ENCODE measurements at regions not wholly inside any gene's neighbourhood (a gene's known extent, or its start where the extent isn't known, plus 50 kb on each side); places are given as distances from the start of the nearest gene placed in this dataset.

- Histone ChIP-seq H3K9ac (ENCODE audit: low read depth, low read length) (no peak overlapping the region), H3K9me3 (ENCODE audit: insufficient read depth, low read depth, low read length) (no peaks in the 10 kb centered on the region), H3K27ac (ENCODE audit: low read depth, low read length) (no peak overlapping the region), H3K4me3 (ENCODE audit: low read length) (no peak overlapping the region), H3K36me3 (ENCODE audit: insufficient read depth, low read length) (no peaks in the 10 kb centered on the region), H3K4me1 (ENCODE audit: insufficient read depth, low read length) (no peaks in the 10 kb centered on the region), H3K27me3 (ENCODE audit: insufficient read depth, low read length) (no peaks in the 10 kb centered on the region)
- WGBS, result 100% methylated on average over 1 of the region's 1 CpG
These were observed 1865.5 kb upstream of the TENM3 start for GRCh38 chr4:180377741-180378140.

DNA sequence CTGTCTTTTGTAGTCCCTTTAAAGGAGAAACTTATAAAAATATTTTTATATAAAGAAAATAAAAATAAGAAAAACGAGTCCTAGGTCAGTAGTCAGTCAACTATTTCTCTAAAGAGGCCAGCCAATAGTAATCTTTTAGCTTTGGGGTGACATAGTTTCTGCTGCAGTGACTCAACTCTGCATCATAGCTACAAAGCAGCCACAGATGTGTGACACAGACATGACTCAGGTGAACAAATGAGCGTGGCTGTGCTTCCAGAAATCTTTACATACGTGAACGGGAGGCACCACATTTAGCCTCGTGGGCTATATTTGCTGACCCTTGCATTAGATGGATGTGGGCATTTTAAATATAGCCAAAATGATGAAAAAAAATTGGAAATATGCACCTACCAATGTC lies 1862.5 kb upstream of the TENM3 start:
- WGBS, result 92% methylated on average over 5 of the region's 5 CpGs
- Histone ChIP-seq H3K9me3 (ENCODE audit: insufficient read depth, low read depth, low read length) (no peaks in the 10 kb centered on the region), H3K36me3 (ENCODE audit: insufficient read depth, low read length) (no peaks in the 10 kb centered on the region), H3K9ac (ENCODE audit: low read depth, low read length) (no peak overlapping the region), H3K27ac (ENCODE audit: low read depth, low read length) (no peak overlapping the region), H3K4me1 (ENCODE audit: insufficient read depth, low read length) (no peaks in the 10 kb centered on the region), H3K4me3 (ENCODE audit: low read length) (no peak overlapping the region), H3K27me3 (ENCODE audit: insufficient read depth, low read length) (no peaks in the 10 kb centered on the region)

- H3K9me3 ChIP-seq (ENCODE audit: insufficient read depth, low read depth, low read length), result no peaks in the 10 kb centered on the region
- no peak overlapping the region for H3K27ac ChIP-seq (ENCODE audit: low read depth, low read length)
- no peak overlapping the region for H3K4me3 ChIP-seq (ENCODE audit: low read length)
- no peak overlapping the region for H3K9ac ChIP-seq (ENCODE audit: low read depth, low read length)
- no peaks in the 10 kb centered on the region for H3K36me3 ChIP-seq (ENCODE audit: insufficient read depth, low read length)
- no peaks in the 10 kb centered on the region for H3K4me1 ChIP-seq (ENCODE audit: insufficient read depth, low read length)
- H3K27me3 ChIP-seq (ENCODE audit: insufficient read depth, low read length), result no peaks in the 10 kb centered on the region
- 88% methylated on average over 2 of the region's 2 CpGs for WGBS
These were observed 1851.6 kb upstream of the TENM3 start for GRCh38 chr4:180391613-180392012.

DNA sequence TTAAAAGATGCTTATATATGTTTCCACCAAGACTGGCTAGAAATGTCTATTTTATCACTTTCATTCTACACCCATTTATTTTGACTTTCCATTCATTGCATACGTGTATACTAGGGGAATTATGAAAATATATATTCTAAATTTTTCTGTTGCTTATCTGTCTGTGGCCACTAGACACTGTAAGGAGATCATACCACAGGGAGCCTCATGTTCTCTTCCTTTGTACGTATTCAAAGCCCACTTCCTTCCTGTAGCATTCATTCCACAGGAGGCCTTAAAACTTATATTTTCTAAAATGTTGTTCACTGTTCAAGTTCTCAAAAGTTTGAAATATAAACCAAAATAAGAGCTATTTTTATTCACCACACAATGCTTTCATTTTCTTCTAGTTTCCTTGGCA lies 1848.9 kb upstream of the TENM3 start:
- Histone ChIP-seq H3K9ac (ENCODE audit: low read depth, low read length) (no peak overlapping the region), H3K36me3 (ENCODE audit: insufficient read depth, low read length) (no peaks in the 10 kb centered on the region), H3K4me1 (ENCODE audit: insufficient read depth, low read length) (no peaks in the 10 kb centered on the region), H3K4me3 (ENCODE audit: low read length) (no peak overlapping the region), H3K27me3 (ENCODE audit: insufficient read depth, low read length) (no peaks in the 10 kb centered on the region), H3K27ac (ENCODE audit: low read depth, low read length) (no peak overlapping the region), H3K9me3 (ENCODE audit: insufficient read depth, low read depth, low read length) (no peaks in the 10 kb centered on the region)
- WGBS, result 96% methylated on average over 1 of the region's 2 CpGs

GRCh38 chr4:180394730-180395129 lies 1848.5 kb upstream of the TENM3 start:
- 98% methylated on average over 3 of the region's 3 CpGs for WGBS
- H3K9ac ChIP-seq (ENCODE audit: low read depth, low read length), result no peak overlapping the region
- H3K36me3 ChIP-seq (ENCODE audit: insufficient read depth, low read length), result no peaks in the 10 kb centered on the region
- no peak overlapping the region for H3K27ac ChIP-seq (ENCODE audit: low read depth, low read length)
- H3K4me1 ChIP-seq (ENCODE audit: insufficient read depth, low read length), result no peaks in the 10 kb centered on the region
- H3K4me3 ChIP-seq (ENCODE audit: low read length), result no peak overlapping the region
- no peaks in the 10 kb centered on the region for H3K27me3 ChIP-seq (ENCODE audit: insufficient read depth, low read length)
- H3K9me3 ChIP-seq (ENCODE audit: insufficient read depth, low read depth, low read length), result no peaks in the 10 kb centered on the region

- Histone ChIP-seq H3K4me1 (ENCODE audit: insufficient read depth, low read length) (no peaks in the 10 kb centered on the region), H3K9ac (ENCODE audit: low read depth, low read length) (no peak overlapping the region), H3K36me3 (ENCODE audit: insufficient read depth, low read length) (no peaks in the 10 kb centered on the region), H3K27me3 (ENCODE audit: insufficient read depth, low read length) (no peaks in the 10 kb centered on the region), H3K27ac (ENCODE audit: low read depth, low read length) (no peak overlapping the region), H3K4me3 (ENCODE audit: low read length) (no peak overlapping the region), H3K9me3 (ENCODE audit: insufficient read depth, low read depth, low read length) (no peaks in the 10 kb centered on the region)
- WGBS, result 96% methylated on average over 4 of the region's 4 CpGs
These were observed 1844.6 kb upstream of the TENM3 start for GRCh38 chr4:180398564-180398963.

DNA sequence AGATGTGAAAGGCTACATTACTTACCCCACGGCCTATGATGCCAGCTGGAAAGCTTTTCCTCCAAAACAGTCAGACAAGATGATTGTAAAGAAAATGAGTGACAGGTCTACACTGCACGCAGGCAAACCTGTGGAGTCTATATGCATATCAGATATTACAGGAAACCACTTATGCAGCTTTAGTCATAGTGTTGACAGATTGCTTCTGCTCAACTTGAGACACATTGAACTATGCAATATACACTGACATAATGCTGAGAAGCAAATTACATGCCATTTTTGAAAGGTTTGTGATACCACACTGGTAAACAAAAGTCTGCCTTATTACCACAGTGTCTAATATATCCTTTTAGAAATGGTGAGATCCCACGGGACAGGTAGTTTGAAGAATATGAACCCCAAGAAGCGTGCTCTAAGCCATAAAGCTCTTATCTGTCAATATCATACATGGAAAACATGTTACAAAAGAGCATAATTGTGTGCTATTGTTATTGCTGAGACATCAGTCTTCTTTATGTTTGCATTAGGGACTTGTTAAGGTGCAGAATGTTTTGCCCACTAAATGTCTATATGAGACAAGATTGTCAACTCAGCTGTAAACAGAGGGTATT lies 1835.8 kb upstream of the TENM3 start:
- WGBS, result 98% methylated on average over 4 of the region's 4 CpGs
- Histone ChIP-seq H3K4me1 (ENCODE audit: insufficient read depth, low read length) (no peaks in the 10 kb centered on the region), H3K9ac (ENCODE audit: low read depth, low read length) (no peak overlapping the region), H3K27me3 (ENCODE audit: insufficient read depth, low read length) (no peaks in the 10 kb centered on the region), H3K4me3 (ENCODE audit: low read length) (no peak overlapping the region), H3K27ac (ENCODE audit: low read depth, low read length) (no peak overlapping the region), H3K9me3 (ENCODE audit: insufficient read depth, low read depth, low read length) (no peaks in the 10 kb centered on the region), H3K36me3 (ENCODE audit: insufficient read depth, low read length) (no peaks in the 10 kb centered on the region)

- no peak overlapping the region for H3K9ac ChIP-seq (ENCODE audit: low read depth, low read length)
- no peaks in the 10 kb centered on the region for H3K36me3 ChIP-seq (ENCODE audit: insufficient read depth, low read length)
- H3K27ac ChIP-seq (ENCODE audit: low read depth, low read length), result no peak overlapping the region
- H3K9me3 ChIP-seq (ENCODE audit: insufficient read depth, low read depth, low read length), result no peaks in the 10 kb centered on the region
- no peaks in the 10 kb centered on the region for H3K27me3 ChIP-seq (ENCODE audit: insufficient read depth, low read length)
- H3K4me1 ChIP-seq (ENCODE audit: insufficient read depth, low read length), result no peaks in the 10 kb centered on the region
- 80% methylated on average over 5 of the region's 6 CpGs for WGBS
- no peak overlapping the region for H3K4me3 ChIP-seq (ENCODE audit: low read length)
These were observed 1824.2 kb upstream of the TENM3 start for GRCh38 chr4:180418819-180419531.

GRCh38 chr4:180422989-180423711 lies 1820.1 kb upstream of the TENM3 start:
- Histone ChIP-seq H3K27ac (ENCODE audit: low read depth, low read length) (no peak overlapping the region), H3K9ac (ENCODE audit: low read depth, low read length) (no peak overlapping the region), H3K4me3 (ENCODE audit: low read length) (no peak overlapping the region), H3K27me3 (ENCODE audit: insufficient read depth, low read length) (no peaks in the 10 kb centered on the region), H3K4me1 (ENCODE audit: insufficient read depth, low read length) (no peaks in the 10 kb centered on the region), H3K36me3 (ENCODE audit: insufficient read depth, low read length) (no peaks in the 10 kb centered on the region), H3K9me3 (ENCODE audit: insufficient read depth, low read depth, low read length) (no peaks in the 10 kb centered on the region)
- WGBS, result 92% methylated on average over 3 of the region's 5 CpGs

- no peaks in the 10 kb centered on the region for H3K9me3 ChIP-seq (ENCODE audit: insufficient read depth, low read depth, low read length)
- no peak overlapping the region for H3K27ac ChIP-seq (ENCODE audit: low read depth, low read length)
- H3K4me1 ChIP-seq (ENCODE audit: insufficient read depth, low read length), result no peaks in the 10 kb centered on the region
- H3K36me3 ChIP-seq (ENCODE audit: insufficient read depth, low read length), result no peaks in the 10 kb centered on the region
- 85% methylated on average over 4 of the region's 4 CpGs for WGBS
- no peaks in the 10 kb centered on the region for H3K27me3 ChIP-seq (ENCODE audit: insufficient read depth, low read length)
- H3K4me3 ChIP-seq (ENCODE audit: low read length), result no peak overlapping the region
- H3K9ac ChIP-seq (ENCODE audit: low read depth, low read length), result no peak overlapping the region
These were observed 1819.5 kb upstream of the TENM3 start for GRCh38 chr4:180423712-180424057.

DNA sequence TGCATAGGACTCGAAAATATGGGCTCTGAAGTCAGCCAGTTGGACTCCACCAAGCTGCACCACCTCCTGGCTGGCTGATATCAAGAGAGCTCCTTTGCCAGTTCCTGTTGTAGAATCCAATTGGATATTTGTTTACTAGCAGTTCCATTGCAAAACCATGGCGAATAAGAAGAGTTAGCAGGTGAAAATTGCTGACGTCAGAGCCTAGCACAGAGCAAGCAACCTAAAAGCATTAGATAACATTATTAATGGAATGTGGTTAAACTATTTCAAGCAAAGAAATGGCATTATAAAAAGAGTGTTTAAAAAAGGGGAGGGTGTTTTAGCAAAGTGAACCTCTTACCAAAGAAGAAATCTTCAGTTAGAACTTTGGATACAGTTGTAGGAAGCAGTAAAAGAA lies 1816.3 kb upstream of the TENM3 start:
- Histone ChIP-seq H3K27ac (ENCODE audit: low read depth, low read length) (no peak overlapping the region), H3K4me3 (ENCODE audit: low read length) (no peak overlapping the region), H3K9me3 (ENCODE audit: insufficient read depth, low read depth, low read length) (no peaks in the 10 kb centered on the region), H3K4me1 (ENCODE audit: insufficient read depth, low read length) (no peaks in the 10 kb centered on the region), H3K27me3 (ENCODE audit: insufficient read depth, low read length) (no peaks in the 10 kb centered on the region), H3K9ac (ENCODE audit: low read depth, low read length) (no peak overlapping the region), H3K36me3 (ENCODE audit: insufficient read depth, low read length) (no peaks in the 10 kb centered on the region)
- WGBS, result 98% methylated on average over 3 of the region's 3 CpGs

Measured in HUES64 (cell line).